ENCODE measurements at regions not wholly inside any gene's neighbourhood (a gene's known extent, or its start where the extent isn't known, plus 50 kb on each side); places are given as distances from the start of the nearest gene placed in this dataset.

GRCh38 chr19:29395734-29396414 lies 129.9 kb upstream of the VSTM2B start:
- H3K4me3 ChIP-seq = no peak overlapping the region
- no peaks in the 10 kb centered on the region for H3K9me3 ChIP-seq
- intact Hi-C loops (cut with DNase I; ENCODE audit: low total_unique reads) = no loop called here
- no peaks in the 10 kb centered on the region for H3K36me3 ChIP-seq (ENCODE audit: low read depth, missing control alignments)
- H3K4me1 ChIP-seq = no peaks in the 10 kb centered on the region
- H3K27me3 ChIP-seq = no peaks in the 10 kb centered on the region
- WGBS, 2 donors = 94 to 100% methylated on average over 1 to 4 of the region's 4 CpGs
- no peak overlapping the region for H3K27ac ChIP-seq
- TF ChIP-seq POLR2A (IDR thresholded peaks at IDR 0.05) = no peak
- TF ChIP-seq CTCF (IDR thresholded peaks at IDR 0.05) = no peak
- DNase-seq = no peak

- H3K27ac ChIP-seq = no peak overlapping the region
- H3K27me3 ChIP-seq = no peaks in the 10 kb centered on the region
- no peak for DNase-seq
- 48 to 51% methylated on average over 2 of the region's 2 CpGs for WGBS, 2 donors
- TF ChIP-seq CTCF (IDR thresholded peaks at IDR 0.05) (no peak), POLR2A (IDR thresholded peaks at IDR 0.05) (no peak)
- H3K36me3 ChIP-seq (ENCODE audit: low read depth, missing control alignments) = no peaks in the 10 kb centered on the region
- intact Hi-C loops (cut with DNase I; ENCODE audit: low total_unique reads) = no loop called here
- H3K4me3 ChIP-seq = no peak overlapping the region
- H3K4me1 ChIP-seq = peaks cover 7% of the 10 kb centered on the region
- H3K9me3 ChIP-seq = no peaks in the 10 kb centered on the region
These were observed 128.9 kb upstream of the VSTM2B start for GRCh38 chr19:29396925-29397324.

- intact Hi-C loops (cut with DNase I; ENCODE audit: low total_unique reads) = no loop called here
- TF ChIP-seq POLR2A (IDR thresholded peaks at IDR 0.05) = no peak
- TF ChIP-seq CTCF (IDR thresholded peaks at IDR 0.05) = no peak
- Histone ChIP-seq H3K36me3 (ENCODE audit: low read depth, missing control alignments) (no peaks in the 10 kb centered on the region), H3K4me1 (peaks cover 7% of the 10 kb centered on the region), H3K4me3 (no peak overlapping the region), H3K27me3 (no peaks in the 10 kb centered on the region), H3K9me3 (no peaks in the 10 kb centered on the region), H3K27ac (no peak overlapping the region)
- WGBS, 2 donors = 80 to 94% methylated on average over 6 to 7 of the region's 7 CpGs
- no peak for DNase-seq
These were observed 128.0 kb upstream of the VSTM2B start for GRCh38 chr19:29397748-29398147.

- no peak for DNase-seq
- Histone ChIP-seq H3K4me1 (peaks cover 10% of the 10 kb centered on the region), H3K27ac (no peak overlapping the region), H3K36me3 (ENCODE audit: low read depth, missing control alignments) (no peaks in the 10 kb centered on the region), H3K4me3 (no peak overlapping the region), H3K27me3 (no peaks in the 10 kb centered on the region), H3K9me3 (no peaks in the 10 kb centered on the region)
- WGBS, 2 donors = 70 to 72% methylated on average over 8 of the region's 8 CpGs
- intact Hi-C loops (cut with DNase I; ENCODE audit: low total_unique reads) = no loop called here
- TF ChIP-seq POLR2A (IDR thresholded peaks at IDR 0.05) (no peak), CTCF (IDR thresholded peaks at IDR 0.05) (no peak)
These were observed 126.0 kb upstream of the VSTM2B start for GRCh38 chr19:29399804-29400203.
